Osteoblast (primary cell): ENCODE measurements at regions not wholly inside any gene's neighbourhood (a gene's known extent, or its start where the extent isn't known, plus 50 kb on each side); places are given as distances from the start of the nearest gene placed in this dataset.

Experiments
- DNase-seq: peaks from one replicate; pipeline ENCODE4 v3.0.0; 2011; ENCODE audit warnings: low spot score, mixed read lengths; ENCODE audit not compliant: insufficient read length; ENCODE audit errors: missing footprints
- H2AFZ ChIP-seq: 2 replicates; pipeline ENCODE4 v1.6.0; 2011; ENCODE audit warnings: mild to moderate bottlenecking, low read length
- H3K27ac ChIP-seq: 2 replicates; pipeline ENCODE4 v1.5.1; 2011; ENCODE audit warnings: mild to moderate bottlenecking, low read depth, low read length, moderate library complexity
- H3K27me3 ChIP-seq: 2 replicates; pipeline ENCODE4 v1.6.0; 2012; ENCODE audit warnings: mild to moderate bottlenecking, control low read depth, inconsistent platforms, low read length, moderate library complexity; ENCODE audit not compliant: insufficient read depth
- H3K36me3 ChIP-seq: 2 replicates; pipeline ENCODE4 v1.5.1; 2011; ENCODE audit warnings: mild to moderate bottlenecking, low read length, control low read depth, moderate library complexity; ENCODE audit not compliant: insufficient read depth
- H3K4me1 ChIP-seq: 2 replicates; pipeline ENCODE4 v1.5.1; 2011; ENCODE audit warnings: mild to moderate bottlenecking, low read length, control low read depth, moderate library complexity; ENCODE audit not compliant: insufficient read depth
- H3K4me2 ChIP-seq: 2 replicates; pipeline ENCODE4 v1.6.0; 2011; ENCODE audit warnings: mild to moderate bottlenecking, low read length; ENCODE audit not compliant: insufficient read depth
- H3K4me3 ChIP-seq: fragments of 200-600 bp; sonication (generic); 3 replicates; pipeline ENCODE4 v1.5.1; 2012; ENCODE audit warnings: mild to moderate bottlenecking, low read length, inconsistent platforms; ENCODE audit not compliant: insufficient read depth
- H3K79me2 ChIP-seq: 2 replicates; pipeline ENCODE4 v1.6.0; 2012; ENCODE audit warnings: mild to moderate bottlenecking, low read length, control low read depth, inconsistent platforms; ENCODE audit not compliant: insufficient read depth
- H3K9me3 ChIP-seq: 2 replicates; pipeline ENCODE4 v1.5.1; 2011; ENCODE audit warnings: low read depth, low read length, control low read depth
- H4K20me1 ChIP-seq: 2 replicates; pipeline ENCODE4 v1.6.0; 2012; ENCODE audit warnings: mild to moderate bottlenecking, low read length, control low read depth; ENCODE audit not compliant: insufficient read depth
- TF ChIP-seq, protein P1 (sequence below): IDR thresholded peaks from 2 replicates; pipeline ENCODE4 v1.5.1; 2011; ENCODE audit warnings: mild to moderate bottlenecking, low read depth, low read length, moderate library complexity; ENCODE audit errors: extremely low read depth

- Histone ChIP-seq H4K20me1 (no peaks in the 10 kb centered on the region), H3K9me3 (no peaks in the 10 kb centered on the region), H3K36me3 (no peaks in the 10 kb centered on the region), H3K27me3 (peaks cover 3% of the 10 kb centered on the region), H2AFZ (no peak overlapping the region), H3K27ac (no peak overlapping the region), H3K4me1 (no peaks in the 10 kb centered on the region), H3K4me3 (no peak overlapping the region), H3K79me2 (no peaks in the 10 kb centered on the region), H3K4me2 (no peak overlapping the region)
- TF ChIP-seq, protein P1, sequence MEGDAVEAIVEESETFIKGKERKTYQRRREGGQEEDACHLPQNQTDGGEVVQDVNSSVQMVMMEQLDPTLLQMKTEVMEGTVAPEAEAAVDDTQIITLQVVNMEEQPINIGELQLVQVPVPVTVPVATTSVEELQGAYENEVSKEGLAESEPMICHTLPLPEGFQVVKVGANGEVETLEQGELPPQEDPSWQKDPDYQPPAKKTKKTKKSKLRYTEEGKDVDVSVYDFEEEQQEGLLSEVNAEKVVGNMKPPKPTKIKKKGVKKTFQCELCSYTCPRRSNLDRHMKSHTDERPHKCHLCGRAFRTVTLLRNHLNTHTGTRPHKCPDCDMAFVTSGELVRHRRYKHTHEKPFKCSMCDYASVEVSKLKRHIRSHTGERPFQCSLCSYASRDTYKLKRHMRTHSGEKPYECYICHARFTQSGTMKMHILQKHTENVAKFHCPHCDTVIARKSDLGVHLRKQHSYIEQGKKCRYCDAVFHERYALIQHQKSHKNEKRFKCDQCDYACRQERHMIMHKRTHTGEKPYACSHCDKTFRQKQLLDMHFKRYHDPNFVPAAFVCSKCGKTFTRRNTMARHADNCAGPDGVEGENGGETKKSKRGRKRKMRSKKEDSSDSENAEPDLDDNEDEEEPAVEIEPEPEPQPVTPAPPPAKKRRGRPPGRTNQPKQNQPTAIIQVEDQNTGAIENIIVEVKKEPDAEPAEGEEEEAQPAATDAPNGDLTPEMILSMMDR = no peak
- no peak for DNase-seq
Observed at GRCh38 chr2:41728788-41729338, 319.0 kb upstream of the PKDCC start.

DNA sequence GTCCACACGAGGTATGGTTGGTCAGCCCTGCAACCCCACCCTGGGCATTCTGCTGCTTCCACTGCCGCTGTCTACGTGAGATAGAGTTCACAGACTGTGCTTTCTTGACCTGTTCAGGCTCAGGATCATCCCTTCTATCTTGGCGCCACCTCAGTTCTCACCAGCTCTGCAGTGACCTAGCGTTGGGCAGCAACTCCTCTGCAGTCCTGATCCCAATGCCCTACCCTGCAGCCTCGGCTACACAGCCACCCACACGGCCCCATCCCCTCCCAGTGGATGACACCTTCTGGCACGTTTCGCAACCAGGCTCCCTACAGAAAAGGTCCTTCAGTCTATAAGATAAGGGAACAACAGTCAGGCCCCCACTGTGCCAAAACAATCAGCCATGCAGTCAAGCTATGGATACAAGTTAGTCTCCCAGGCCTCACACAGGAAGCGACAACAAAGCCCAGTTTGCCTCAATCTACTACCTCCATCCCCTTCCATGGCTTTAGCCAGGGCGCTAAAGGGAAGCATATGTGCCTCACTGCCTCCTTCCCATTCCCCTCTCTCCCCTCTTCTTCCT, 317.9 kb upstream of the PKDCC start:
- Histone ChIP-seq H3K27me3 (peaks cover 3% of the 10 kb centered on the region), H3K4me1 (no peaks in the 10 kb centered on the region), H3K9me3 (no peaks in the 10 kb centered on the region), H3K4me3 (no peak overlapping the region), H3K36me3 (no peaks in the 10 kb centered on the region), H3K4me2 (no peak overlapping the region), H2AFZ (no peak overlapping the region), H3K79me2 (no peaks in the 10 kb centered on the region), H3K27ac (no peak overlapping the region), H4K20me1 (no peaks in the 10 kb centered on the region)
- TF ChIP-seq, protein P1 = no peak
- no peak for DNase-seq

- no peaks in the 10 kb centered on the region for H3K79me2 ChIP-seq
- no peak overlapping the region for H3K4me2 ChIP-seq
- no peaks in the 10 kb centered on the region for H3K36me3 ChIP-seq
- peaks cover 31% of the 10 kb centered on the region for H3K4me1 ChIP-seq
- DNase-seq = no peak
- peak overlapping the region; percentile 6 for H3K27ac ChIP-seq
- H2AFZ ChIP-seq = peak overlapping the region; percentile 25
- H3K9me3 ChIP-seq = no peaks in the 10 kb centered on the region
- TF ChIP-seq, protein P1 = no peak
- H4K20me1 ChIP-seq = no peaks in the 10 kb centered on the region
- peaks cover 3% of the 10 kb centered on the region for H3K27me3 ChIP-seq
- H3K4me3 ChIP-seq = no peak overlapping the region
Observed at GRCh38 chr2:41735006-41735405, 312.8 kb upstream of the PKDCC start.

DNA sequence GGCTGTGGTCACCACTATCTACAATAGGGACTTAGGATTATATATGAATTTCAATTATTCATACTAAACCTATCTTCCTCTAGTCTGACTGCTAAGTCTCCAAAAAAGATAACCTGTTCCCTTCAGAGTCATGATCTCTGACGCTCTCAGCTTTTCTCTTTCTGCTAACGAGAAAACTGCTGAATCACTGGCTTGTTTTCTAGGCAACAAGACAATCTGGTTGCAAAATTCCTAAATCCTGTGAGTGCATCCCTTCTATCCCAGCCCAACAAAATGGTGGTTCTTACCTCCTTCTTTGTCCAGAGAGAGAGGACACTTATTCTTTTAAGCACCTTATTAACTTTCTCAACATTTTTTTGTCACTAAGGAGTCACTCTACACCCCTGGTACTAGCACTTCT, 312.3 kb upstream of the PKDCC start:
- TF ChIP-seq, protein P1 = no peak
- Histone ChIP-seq H3K9me3 (no peaks in the 10 kb centered on the region), H2AFZ (peak overlapping the region; percentile 25), H3K27me3 (peaks cover 3% of the 10 kb centered on the region), H3K4me2 (no peak overlapping the region), H3K36me3 (no peaks in the 10 kb centered on the region), H3K4me3 (no peak overlapping the region), H3K79me2 (no peaks in the 10 kb centered on the region), H3K27ac (peak overlapping the region; percentile 6), H3K4me1 (peaks cover 31% of the 10 kb centered on the region), H4K20me1 (no peaks in the 10 kb centered on the region)
- no peak for DNase-seq
